Activated T-helper 1 cell treated with anti-CD3 and anti-CD28 coated beads, Interleukin-2, amount 50 U/mL, for 16 hours (primary cell): ENCODE measurements at regions not wholly inside any gene's neighbourhood (a gene's known extent, or its start where the extent isn't known, plus 50 kb on each side); places are given as distances from the start of the nearest gene placed in this dataset.

Experiments
- DNase-seq, 2 donors: peaks; one replicate each; pipeline ENCODE4 v3.0.0-alpha.2; 2020; ENCODE audit warnings: low read depth in 1 of 2, low spot score in 1 of 2

DNA sequence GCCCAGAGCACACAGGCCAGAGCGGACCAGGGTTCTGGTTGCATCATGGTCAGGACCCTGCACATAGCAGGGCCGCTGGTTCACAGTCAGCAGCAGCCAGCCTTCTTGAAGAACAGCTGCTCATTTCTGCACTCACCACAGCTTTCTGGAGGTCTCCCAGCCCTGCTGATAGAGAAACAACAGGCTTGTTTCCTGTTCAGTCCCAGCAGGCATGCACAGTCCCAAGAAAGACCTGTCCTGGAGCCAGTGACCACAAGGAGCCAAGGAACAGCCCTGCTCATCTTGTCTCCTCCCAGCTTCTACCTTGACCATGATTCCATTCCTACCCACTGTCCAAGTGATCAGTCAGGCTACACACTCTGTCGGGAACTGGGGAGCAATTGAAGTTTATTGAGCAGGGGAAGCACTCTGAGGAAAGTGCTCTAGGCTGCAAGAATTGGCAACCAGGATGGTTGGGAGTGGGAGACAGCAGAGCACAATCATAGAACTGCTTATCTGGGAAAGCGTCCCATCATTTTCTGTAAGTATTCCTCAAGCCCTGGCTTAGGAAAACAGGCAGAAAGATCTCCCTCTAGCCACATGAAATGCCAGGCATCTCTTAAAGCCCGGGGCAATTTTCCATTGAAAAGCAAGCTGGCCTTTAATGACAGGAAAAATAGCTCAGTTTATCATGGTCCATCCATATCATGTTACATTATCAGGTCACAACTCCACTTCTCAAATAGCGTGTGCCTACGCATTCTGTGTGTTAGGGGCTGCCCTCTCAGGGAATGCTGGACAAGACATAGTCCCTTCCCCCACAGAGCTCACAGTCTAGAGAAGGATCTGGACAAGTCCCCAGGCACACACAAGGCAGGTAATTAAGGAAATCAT is 155.4 kb upstream of the FOXF1 start:
- DNase-seq: no peak

DNA sequence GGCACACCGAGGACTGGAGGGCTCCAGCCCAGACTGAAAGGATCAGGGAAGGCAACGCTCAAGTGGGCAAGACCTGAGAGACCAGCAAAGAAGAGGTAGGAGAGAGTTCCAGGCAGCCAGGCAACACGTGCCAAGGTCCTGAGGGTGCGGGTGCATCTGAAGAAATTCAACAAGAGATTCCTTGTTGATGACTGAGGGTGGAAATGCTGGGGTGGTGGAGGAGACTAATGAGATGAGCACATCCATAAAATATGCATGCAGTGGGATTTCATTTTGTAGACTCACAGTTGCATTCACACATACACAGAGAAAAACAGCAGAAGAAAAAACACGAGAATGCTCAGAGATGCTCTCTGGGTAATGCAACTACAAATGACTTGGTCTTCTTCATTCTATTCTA is 154.8 kb upstream of the FOXF1 start:
- no peak for DNase-seq

DNA sequence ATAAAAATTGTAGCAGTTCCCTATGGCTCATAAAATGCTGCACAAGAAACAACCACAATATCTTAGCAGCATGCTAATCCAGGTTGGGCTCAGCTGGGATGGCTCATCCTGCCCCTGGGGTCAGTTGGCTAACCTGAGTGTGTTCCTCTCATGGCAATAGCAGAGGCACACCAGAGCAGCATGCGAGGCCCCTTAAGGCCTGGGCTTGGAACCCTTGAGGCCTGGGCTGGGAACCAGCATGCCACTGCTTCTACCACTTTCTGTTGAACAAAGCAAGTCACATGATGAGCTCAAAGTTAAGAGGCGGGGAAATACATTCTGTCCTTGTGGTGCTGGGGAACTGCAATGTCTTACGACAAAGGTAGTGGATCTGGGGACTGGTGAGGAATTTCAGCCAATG is 154.4 kb upstream of the FOXF1 start:
- DNase-seq: no peak

DNA sequence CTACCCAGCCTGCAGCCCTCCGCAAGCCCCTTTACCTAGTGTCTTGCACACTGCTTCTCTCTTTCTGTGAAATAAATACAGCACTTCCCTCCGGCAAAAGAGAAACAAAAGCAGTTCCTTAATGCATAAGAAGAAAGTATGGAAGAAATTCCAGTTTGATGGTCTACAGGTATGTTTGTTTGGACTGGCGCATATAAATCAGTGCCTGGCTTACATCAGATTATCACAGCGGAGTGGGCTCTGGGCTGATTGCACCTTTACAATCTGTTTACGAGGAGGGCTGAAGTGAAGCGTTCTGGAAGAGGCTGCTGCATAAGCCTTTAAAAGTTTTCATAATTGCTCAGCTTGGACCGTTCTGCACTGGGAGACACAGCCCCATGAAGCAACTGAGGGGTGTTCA is 153.5 kb upstream of the FOXF1 start:
- no peak for DNase-seq

DNA sequence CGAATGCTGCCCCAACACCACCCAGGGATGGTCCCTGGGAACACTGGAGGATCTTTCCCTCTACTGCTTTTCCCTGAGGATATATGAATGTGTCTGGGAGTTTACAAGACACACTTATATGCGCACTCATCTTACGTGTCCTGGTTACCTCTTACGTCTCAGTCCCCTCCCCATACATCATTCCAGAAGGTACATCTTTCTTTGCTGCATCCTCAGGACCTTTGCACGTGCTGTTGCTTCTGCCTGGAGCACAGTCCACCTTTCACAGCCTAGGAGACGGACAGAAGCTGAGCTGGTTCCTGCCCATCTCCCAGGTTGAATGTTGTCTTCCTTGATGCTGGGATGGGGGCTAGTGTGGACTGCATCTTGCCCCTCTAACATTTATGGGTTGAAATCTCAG is 153.0 kb upstream of the FOXF1 start:
- DNase-seq: no peak

DNA sequence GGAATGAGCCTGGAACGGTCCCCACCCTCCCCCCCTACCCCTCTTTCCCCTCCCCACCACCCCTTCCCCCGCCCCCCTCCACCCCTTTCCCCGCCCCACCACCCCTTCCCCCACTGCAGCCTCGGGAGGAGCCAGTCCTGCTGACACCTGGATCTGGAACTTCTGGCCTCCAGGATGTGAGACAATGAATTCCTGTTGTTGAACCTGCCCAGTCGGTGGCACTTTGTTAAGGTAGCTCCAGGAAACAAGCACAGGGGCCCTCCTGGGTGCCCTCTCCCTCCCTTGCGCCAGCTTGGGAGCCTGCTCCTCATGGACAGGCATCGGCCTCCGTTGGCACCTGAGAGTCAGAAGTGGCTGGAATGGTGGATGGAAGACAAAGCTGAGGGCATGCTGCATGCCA is 152.4 kb upstream of the FOXF1 start:
- DNase-seq: no peak

DNA sequence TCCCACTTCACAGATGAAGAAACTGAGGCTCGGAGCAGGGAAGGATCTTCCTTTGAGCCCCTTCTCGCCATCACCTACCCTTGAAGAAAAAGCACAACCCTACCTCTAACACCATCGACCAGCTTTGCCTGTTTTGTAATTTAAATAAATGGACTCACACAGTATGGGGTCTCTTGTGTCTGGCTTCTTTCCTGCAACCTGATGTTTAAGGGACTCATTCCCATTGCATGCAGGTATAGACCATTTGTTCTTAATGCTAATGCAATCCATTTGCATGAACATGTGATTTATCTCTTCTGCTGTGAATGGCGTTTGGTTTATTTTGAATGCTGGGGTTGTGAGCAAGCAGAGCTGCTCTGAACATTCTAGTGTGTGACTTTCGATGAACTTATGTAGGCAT is 150.8 kb upstream of the FOXF1 start:
- no peak for DNase-seq

DNA sequence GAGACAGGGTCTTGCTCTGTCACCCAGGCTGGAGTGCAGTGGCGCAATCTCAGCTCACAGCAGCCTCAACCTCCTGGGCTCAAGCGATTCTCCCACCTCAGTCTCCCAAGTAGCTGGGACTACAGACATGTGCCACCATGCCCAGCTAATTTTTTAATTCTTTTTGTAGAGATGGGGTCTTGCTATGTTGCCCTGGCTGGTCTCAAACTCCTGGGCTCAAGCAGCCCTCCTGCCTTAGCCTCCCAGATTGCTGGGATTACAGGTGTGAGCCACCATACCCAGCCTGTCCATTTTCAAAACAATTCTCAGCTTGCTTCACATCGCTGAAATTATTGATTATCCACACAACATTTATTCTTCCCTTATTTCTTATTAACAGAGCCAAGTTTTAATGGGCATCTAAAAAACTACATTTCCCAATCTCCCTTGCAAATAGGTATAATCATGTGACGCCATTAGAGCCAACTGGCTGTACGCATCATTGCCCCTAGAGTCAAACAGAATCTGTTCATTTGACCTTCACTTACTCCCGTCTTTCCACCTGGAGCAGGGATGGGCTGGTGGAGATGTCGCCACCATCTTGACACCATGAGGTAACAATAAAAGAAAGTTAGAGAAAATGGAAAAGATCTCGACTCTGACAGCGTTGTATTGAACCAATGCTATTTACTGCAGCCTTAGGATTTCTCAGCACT is 148.0 kb upstream of the FOXF1 start:
- DNase-seq: no peak

DNA sequence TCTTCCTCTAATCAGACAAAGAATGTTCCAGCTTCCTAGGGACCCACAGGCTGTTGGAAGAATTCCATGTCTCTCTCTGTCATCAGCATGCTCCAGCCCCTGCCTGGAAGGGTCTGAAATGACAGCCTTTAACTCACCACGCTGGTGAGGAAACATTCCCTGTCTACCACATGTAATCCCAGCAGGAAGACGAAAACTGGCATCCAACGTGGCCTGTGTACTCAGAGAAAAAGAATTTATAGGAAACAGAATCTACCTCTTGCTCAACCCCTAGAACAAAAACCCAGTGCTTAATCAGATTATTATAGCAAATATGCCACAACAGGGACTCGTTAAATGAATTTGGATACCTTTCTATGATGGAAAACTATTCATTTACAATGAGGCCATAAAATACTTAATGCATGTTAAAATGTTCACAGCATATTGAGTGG is 147.3 kb upstream of the FOXF1 start:
- DNase-seq: no peak

DNA sequence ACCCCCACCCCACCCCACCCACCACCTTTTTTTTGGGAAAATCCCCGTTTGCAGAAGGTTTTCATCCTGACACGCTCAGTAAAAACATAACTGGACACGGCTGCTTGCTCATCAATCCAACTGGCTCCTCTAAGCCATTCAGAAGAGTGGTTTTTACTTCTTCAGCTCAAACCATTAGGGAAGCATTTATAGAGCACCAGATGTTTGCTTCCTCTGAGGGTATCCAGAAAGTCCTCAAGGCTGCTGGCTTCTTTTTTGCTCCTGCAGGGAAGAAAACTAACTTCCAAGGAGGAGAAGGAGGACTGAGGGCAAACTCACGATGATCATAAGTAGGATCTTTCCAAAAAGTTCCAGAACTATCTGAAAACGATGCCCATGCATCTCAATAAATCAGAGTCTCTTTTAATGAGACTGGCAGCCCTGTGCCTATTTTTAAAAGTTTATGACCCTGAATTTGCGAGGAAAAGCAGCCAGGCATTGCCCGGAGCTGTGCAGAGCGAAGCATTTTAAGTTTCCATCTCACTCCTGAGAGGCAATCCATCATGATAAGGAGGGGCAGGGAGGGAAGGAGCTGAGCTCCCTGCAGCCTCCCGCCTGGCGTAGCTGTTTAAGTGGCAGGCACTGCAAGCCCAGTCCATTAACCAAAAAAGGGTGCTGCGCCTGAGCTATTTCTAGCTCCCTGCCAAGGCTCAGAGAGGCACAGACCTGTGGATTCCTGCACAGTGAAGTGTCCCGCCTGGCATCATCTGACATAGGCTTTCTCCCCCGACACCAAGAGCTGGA is 146.3 kb upstream of the FOXF1 start:
- DNase-seq: no peak

DNA sequence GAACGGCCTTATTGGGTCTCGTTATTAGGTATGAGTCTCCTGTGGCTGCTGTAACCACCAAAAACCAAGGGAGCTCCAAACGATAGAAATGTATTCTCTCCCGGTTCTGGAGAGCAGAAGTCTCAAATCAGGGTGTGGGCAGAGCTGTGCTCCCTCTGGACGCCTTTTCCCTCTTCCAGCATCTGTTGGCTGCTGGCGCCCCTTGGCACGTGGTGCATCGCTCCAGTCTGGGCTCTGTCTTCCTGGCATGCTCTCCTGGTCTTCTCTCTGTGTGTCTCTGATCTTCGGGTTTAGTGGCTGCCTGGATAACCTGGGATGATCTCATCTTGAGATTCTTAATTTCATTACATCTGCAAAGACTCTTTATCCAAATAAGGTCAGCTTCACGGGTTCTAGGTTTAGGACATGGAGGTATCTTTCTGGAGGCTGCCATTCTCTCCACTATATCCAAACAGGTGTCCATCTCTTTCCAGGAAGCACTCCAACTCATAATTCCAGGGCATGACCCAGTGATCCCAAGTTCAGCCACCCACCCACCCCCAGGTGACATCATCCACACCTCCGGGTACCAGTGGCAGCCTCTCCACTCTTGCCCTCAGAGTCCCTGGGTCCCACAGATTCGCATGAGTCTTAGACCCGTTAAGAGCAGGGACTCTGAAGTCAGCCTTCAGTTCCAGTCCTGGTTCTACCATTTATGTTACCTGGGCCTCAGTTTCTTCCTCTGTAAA is 145.5 kb upstream of the FOXF1 start:
- DNase-seq: no peak

DNA sequence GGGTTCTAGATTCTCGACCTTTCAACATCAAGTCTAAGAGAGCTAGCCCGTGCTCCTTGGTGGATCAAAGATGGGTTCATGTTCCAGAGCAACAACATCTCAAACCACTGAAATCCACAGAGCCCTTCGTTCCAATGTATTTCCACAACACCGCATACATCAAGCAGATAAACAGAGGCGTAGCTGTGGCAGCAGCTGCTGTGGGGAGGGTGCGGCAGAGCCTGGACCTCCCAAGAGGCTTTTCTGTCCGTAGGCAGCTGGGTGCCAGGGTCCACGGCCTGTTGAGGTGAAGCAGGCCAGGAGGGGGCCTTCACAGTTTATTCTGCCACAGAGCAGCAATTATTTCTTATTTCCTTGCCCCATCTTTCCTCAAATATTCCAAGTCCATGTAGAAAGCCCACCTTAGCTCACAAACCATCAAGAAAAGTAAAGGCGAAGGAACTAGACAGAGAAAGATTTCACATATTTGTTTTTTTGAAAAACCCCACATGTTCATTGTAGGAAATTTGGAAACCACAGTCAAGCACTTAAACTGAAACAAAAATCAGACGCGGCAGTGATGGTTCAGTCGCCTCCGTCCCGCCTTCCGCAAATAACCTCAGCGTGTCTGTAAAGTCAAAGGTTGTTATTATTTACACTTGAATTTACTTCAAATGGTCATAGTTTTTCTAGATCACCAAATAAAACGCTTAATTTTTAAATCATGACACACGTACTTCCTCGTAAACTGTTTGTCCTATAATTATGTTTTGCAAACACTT is 144.6 kb upstream of the FOXF1 start:
- DNase-seq: no peak

DNA sequence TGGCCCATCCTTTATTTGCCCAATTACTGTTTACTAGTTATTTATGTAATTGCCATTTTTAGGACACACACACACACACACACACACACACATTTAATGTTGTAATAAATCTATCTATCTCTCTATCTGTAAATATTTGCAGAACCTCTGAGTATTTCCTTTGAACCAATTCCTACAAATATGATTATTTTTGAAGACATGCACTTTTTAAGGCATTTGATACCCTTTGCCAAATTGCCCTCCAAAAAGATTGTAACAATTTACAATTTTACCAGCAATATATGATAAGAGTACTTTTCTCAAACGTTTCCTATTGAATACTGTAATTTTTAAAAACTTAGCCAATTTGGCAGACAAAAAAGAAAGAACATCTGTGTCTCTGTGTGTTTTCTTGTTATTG is 143.8 kb upstream of the FOXF1 start:
- no peak for DNase-seq

DNA sequence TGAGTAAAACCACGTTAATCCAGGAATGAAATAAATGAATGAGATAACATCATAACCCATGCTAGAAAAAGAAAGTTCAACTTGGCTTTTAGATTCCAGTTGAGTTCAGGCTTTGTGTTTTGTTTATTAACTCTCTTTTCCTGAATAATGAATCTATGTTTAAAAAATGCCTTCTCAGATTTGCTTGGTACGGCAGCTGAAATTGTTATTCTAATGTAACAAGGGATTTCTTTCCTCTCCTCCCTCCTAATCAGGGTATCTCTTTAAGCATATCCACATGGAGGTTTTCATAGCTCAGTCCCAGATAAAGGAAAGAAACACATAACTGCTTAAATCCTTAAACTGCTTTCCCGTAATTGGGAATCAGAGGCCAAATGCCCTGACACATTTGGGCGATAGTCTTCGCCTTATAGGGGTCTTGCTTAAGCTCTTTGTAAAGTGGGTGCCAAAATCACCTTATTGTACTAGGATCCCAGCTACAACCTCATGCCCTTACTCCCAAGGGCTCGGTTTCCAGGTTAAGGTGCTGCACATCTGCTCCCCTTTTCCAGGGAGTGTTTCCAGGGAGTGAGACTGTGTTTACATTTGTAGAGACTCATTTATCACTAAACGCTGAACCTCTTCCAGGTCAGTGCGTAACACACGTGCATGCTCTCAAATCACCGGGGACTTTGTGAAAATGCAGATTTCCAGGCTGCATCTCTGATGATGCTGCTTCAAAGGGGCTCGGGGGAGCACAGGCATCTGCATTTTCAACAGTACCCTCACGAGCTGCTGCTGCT is 142.8 kb upstream of the FOXF1 start:
- no peak for DNase-seq

DNA sequence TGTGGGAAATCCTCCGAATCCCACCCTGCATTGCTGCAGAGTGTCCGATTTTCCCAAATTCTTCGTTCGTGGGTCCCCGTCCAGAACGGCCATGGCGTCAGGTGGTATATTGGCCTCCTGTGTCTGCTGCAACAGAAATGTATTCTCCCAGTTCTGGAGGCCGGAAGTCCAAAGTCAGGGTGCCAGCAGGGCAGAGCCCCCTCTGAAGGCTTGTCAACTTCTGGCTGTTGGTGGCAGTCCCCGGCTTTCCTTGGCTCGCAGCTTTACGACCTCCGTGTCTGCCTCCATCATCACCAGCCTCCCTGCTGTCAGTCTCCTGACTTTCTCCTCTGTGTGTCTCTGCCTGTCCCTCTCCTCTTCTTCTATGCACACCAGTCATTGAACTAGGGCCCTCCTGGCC is 142.1 kb upstream of the FOXF1 start:
- DNase-seq: no peak

DNA sequence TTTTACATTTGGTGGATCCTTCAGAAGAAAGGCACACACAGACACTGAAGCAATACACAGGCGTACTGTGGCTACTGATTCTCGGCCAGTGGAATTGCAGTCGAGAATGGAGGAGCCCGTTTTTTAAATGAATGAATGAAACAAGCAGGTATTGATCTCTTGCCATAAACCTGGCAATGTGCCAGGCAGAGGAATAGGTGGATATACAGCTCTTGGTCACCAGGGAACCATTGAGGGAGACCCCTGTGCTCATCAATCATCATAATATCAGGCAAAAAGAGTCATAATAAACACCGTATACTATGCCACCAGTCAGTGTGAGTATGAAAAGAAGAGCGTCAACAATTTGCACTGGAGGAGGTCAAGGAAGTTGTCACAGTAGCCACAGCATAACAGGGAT is 140.3 kb upstream of the FOXF1 start:
- no peak for DNase-seq

DNA sequence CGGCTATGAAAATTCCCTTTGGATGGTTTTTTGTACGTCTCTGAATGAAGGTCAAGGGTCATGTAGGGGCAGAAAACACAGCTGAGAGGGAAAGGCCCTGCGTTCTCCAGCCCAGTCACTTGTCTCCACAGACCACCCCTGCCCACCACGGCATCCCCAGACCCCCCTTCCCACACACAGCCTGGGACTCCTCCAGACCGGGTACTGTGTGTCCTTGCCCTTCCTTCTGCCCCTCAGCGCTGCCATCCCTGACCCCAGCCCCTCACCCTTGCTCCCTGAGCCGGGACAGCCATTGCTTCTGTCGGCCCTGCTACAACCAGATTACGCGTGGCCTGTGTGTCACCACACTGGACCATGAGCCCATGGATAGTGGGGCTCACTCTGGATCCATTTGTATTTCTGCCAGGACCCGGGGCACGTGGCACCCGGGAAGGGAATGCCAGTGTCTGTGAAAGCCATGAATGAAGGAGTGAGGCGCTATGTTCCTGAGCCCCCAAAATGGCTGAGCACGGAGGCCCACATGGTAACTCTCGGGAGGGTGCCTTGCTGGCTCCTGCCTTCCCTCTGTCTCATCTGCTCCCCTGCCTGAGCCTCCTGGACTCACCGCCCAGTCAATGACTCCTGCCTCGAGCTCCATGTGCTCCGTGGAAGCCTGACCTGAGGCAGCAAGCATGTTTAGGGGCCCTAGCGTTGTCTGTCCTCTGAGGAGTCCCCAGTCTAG is 139.1 kb upstream of the FOXF1 start:
- no peak for DNase-seq

DNA sequence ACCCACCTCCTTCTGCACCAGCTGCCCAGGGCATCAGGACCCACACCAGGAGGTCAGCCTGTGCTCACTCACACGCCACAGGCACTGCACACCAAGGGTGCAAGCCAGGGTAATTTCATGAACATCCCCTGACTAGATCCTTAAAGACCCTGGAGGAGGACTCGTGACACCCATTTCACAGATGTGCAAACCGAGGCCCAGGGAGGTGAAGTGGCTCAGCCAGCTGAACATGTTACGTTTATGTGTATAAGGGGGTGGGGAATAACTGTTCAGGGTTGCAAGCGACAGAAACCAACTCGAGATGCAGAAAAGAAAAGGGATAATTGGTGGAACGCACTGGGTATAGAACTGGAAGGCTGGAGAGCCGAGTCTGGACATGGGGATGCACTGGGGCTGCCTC is 138.1 kb upstream of the FOXF1 start:
- no peak for DNase-seq

DNA sequence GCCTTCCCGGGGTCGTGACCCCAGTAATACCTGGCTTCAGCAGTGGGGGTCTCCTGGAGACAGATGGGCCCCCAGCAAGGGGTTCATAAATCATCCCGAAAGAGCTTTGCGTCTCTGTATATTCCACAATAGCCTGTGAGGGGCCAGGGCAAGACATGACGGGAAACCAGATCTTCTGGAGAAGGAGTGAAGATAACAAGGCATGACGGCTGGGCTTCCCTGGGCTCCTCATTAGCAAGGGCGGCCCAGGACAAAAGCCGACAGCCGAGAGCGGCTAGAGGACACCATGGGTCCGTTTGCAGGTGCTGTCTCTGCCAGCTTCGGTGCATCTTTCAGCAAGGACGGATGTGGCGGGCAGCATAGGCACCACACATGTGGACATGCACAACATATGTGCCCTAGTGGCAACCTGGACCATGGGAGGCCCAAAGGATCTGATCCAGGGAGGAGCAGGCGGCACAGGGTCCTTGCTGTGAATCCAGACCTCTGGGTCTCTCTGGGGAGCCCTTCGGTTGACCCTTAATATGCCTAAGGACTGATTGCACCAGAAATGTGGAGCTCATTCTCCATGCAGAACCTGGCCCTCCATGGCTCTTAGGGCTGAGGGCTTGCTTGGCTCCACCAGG is 136.9 kb upstream of the FOXF1 start:
- DNase-seq: no peak
